HepG2 (cell line): ENCODE measurements at regions not wholly inside any gene's neighbourhood (a gene's known extent, or its start where the extent isn't known, plus 50 kb on each side); places are given as distances from the start of the nearest gene placed in this dataset.

Experiments used
- BHLHE40 ChIP-seq: IDR thresholded peaks from 2 replicates; pipeline ENCODE4 v1.6.1; 2011; ENCODE audit warnings: low read length, improper control_type of control experiment
- CTCF ChIP-seq: sonication (generic); formaldehyde crosslinking; IDR thresholded peaks from 2 replicates; pipeline ENCODE4 v1.5.0; 2020; ENCODE audit warnings: mild to moderate bottlenecking, missing genetic modification reagents, moderate library complexity
- HCFC1 ChIP-seq: fragments of 150-350 bp; IDR thresholded peaks from 2 replicates; pipeline ENCODE4 v1.6.1; 2014; ENCODE audit warnings: low read depth, low read length
- HOXA7 ChIP-seq: sonication (generic); formaldehyde crosslinking; IDR thresholded peaks from 2 replicates; pipeline ENCODE4 v1.8.1; 2022; ENCODE audit warnings: mild to moderate bottlenecking, missing genetic modification reagents, moderate library complexity
- PHF21A ChIP-seq: sonication (generic); formaldehyde crosslinking; IDR thresholded peaks from 2 replicates; pipeline ENCODE4 v1.5.0; 2020; ENCODE audit warnings: mild to moderate bottlenecking, missing genetic modification reagents
- POLR2A ChIP-seq, 2 experiments: IDR thresholded peaks; 2 replicates each; pipeline ENCODE4 v1.6.1; 2011; ENCODE audit warnings: low read depth in 2 of 2, low read length in 2 of 2, mild to moderate bottlenecking in 1 of 2, moderate library complexity in 1 of 2; ENCODE audit not compliant: insufficient read depth in 1 of 2
- TGIF2 ChIP-seq: IDR thresholded peaks from 2 replicates; pipeline ENCODE4 v1.6.1; 2016; ENCODE audit warnings: control low read depth, missing compliant biosample characterization
- TRIM24 ChIP-seq: sonication (generic); formaldehyde crosslinking; IDR thresholded peaks from 2 replicates; pipeline ENCODE4 v1.8.0; 2022; ENCODE audit warnings: mild to moderate bottlenecking, missing genetic modification reagents
- ZBTB37 ChIP-seq: sonication (generic); formaldehyde crosslinking; IDR thresholded peaks from 2 replicates; pipeline ENCODE4 v1.4.0; 2020; ENCODE audit warnings: mild to moderate bottlenecking, missing genetic modification reagents
- ZBTB39 ChIP-seq: sonication (generic); formaldehyde crosslinking; IDR thresholded peaks from 2 replicates; pipeline ENCODE4 v1.5.0; 2020; ENCODE audit warnings: missing genetic modification reagents
- ZFP37 ChIP-seq: sonication (generic); formaldehyde crosslinking; IDR thresholded peaks from 2 replicates; pipeline ENCODE4 v1.4.0; 2020; ENCODE audit warnings: missing genetic modification reagents, borderline replicate concordance
- TF ChIP-seq, protein P1 (sequence below): sonication (generic); formaldehyde crosslinking; IDR thresholded peaks from 2 replicates; pipeline ENCODE4 v1.4.0; 2020; ENCODE audit warnings: missing genetic modification reagents
- TF ChIP-seq, protein P2 (sequence below), 2 experiments: sonication (generic) in 1 of 2; formaldehyde crosslinking in 1 of 2; IDR thresholded peaks; 2 replicates each; pipeline versions ENCODE4 v1.4.0 to v1.6.1; 2016 to 2020; ENCODE audit warnings: borderline replicate concordance in 1 of 2, low read depth in 1 of 2, mild to moderate bottlenecking in 1 of 2, missing genetic modification reagents in 1 of 2

DNA sequence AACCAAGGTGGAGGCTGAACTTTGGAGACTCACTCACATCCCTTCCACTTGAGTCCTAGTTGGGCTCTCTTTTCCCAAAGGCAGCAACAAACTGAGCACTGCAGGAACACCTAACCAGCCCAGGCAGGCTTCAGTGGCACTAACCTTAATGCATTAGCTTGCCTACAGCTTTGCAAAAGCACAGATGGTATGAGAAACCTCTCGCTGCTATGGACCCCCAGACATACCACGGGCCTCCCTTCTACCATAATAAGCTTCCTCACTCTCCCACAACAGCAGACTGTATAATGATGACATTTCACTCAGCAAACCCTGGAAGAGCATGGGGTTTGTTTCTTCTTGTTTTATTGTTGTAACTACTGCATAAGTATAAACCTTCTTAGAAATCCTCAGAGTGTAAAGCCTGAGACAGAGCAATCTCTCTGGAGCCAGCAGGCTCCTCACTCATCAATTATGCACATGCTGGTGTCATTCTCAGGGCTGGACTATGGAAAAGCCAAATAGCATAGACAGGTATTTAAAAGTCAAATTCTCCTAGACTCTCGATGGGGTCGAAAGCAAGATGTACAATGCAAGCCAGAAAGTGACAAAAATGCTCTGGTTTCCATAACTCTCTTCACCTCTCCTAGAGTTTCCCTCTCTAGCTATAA lies 167.6 kb downstream of the NXPE2 start:
- TF ChIP-seq ZFP37, result no peak
- no peak for TF ChIP-seq ZBTB37
- TF ChIP-seq, protein P1, sequence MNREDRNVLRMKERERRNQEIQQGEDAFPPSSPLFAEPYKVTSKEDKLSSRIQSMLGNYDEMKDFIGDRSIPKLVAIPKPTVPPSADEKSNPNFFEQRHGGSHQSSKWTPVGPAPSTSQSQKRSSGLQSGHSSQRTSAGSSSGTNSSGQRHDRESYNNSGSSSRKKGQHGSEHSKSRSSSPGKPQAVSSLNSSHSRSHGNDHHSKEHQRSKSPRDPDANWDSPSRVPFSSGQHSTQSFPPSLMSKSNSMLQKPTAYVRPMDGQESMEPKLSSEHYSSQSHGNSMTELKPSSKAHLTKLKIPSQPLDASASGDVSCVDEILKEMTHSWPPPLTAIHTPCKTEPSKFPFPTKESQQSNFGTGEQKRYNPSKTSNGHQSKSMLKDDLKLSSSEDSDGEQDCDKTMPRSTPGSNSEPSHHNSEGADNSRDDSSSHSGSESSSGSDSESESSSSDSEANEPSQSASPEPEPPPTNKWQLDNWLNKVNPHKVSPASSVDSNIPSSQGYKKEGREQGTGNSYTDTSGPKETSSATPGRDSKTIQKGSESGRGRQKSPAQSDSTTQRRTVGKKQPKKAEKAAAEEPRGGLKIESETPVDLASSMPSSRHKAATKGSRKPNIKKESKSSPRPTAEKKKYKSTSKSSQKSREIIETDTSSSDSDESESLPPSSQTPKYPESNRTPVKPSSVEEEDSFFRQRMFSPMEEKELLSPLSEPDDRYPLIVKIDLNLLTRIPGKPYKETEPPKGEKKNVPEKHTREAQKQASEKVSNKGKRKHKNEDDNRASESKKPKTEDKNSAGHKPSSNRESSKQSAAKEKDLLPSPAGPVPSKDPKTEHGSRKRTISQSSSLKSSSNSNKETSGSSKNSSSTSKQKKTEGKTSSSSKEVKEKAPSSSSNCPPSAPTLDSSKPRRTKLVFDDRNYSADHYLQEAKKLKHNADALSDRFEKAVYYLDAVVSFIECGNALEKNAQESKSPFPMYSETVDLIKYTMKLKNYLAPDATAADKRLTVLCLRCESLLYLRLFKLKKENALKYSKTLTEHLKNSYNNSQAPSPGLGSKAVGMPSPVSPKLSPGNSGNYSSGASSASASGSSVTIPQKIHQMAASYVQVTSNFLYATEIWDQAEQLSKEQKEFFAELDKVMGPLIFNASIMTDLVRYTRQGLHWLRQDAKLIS, result no peak
- no peak for TF ChIP-seq POLR2A (IDR thresholded peaks at IDR 0.05; ENCODE audit: insufficient read depth in 1 of 2, low read depth in 2 of 2, low read length in 2 of 2)
- TF ChIP-seq TRIM24 (CRISPR knock-in tag), result no peak
- no peak for TF ChIP-seq HCFC1
- no peak for TF ChIP-seq CTCF (CRISPR knock-in tag)
- no peak for TF ChIP-seq BHLHE40
- TF ChIP-seq PHF21A (CRISPR knock-in tag), result no peak
- no peak for TF ChIP-seq TGIF2 (CRISPR knock-in tag)
- no peak for TF ChIP-seq HOXA7
- TF ChIP-seq, protein P2, sequence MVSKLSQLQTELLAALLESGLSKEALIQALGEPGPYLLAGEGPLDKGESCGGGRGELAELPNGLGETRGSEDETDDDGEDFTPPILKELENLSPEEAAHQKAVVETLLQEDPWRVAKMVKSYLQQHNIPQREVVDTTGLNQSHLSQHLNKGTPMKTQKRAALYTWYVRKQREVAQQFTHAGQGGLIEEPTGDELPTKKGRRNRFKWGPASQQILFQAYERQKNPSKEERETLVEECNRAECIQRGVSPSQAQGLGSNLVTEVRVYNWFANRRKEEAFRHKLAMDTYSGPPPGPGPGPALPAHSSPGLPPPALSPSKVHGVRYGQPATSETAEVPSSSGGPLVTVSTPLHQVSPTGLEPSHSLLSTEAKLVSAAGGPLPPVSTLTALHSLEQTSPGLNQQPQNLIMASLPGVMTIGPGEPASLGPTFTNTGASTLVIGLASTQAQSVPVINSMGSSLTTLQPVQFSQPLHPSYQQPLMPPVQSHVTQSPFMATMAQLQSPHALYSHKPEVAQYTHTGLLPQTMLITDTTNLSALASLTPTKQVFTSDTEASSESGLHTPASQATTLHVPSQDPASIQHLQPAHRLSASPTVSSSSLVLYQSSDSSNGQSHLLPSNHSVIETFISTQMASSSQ (IDR thresholded peaks at IDR 0.05; ENCODE audit: low read depth), result no peak
- TF ChIP-seq, protein P2 (CRISPR knock-in tag; IDR thresholded peaks at IDR 0.05; ENCODE audit: borderline replicate concordance), result no peak
- no peak for TF ChIP-seq ZBTB39 (CRISPR knock-in tag)
